K562 (cell line): ENCODE measurements at regions not wholly inside any gene's neighbourhood (a gene's known extent, or its start where the extent isn't known, plus 50 kb on each side); places are given as distances from the start of the nearest gene placed in this dataset.

Source experiments
- CHD7 ChIP-seq: fragments of 200-600 bp; sonication (generic); IDR thresholded peaks from one replicate; pipeline ENCODE4 v1.6.1; 2012; ENCODE audit warnings: mild to moderate bottlenecking, low read depth, low read length, inconsistent platforms
- RFX1 ChIP-seq: fragments of 450-650 bp; IDR thresholded peaks from 2 replicates; pipeline ENCODE4 v1.6.1; 2016; ENCODE audit warnings: mild to moderate bottlenecking, moderate library complexity
- TAF1 ChIP-seq: IDR thresholded peaks from 2 replicates; pipeline ENCODE4 v1.6.1; 2011; ENCODE audit warnings: mild to moderate bottlenecking, low read length, moderate library complexity; ENCODE audit not compliant: insufficient read depth, control insufficient read depth, severe bottlenecking; ENCODE audit errors: extremely low read depth
- ZNF146 ChIP-seq: IDR thresholded peaks from one replicate; pipeline ENCODE4 v1.6.1; 2018; ENCODE audit warnings: missing compliant biosample characterization; ENCODE audit not compliant: unreplicated experiment
- ZNF239 ChIP-seq: fragments of 250-450 bp; sonication (Bioruptor Pico); IDR thresholded peaks from 2 replicates; pipeline ENCODE4 v1.4.0; 2020; ENCODE audit warnings: mild to moderate bottlenecking
- ZNF589 ChIP-seq: fragments of 200-800 bp; sonication (Bioruptor generic); IDR thresholded peaks from 2 replicates; pipeline ENCODE4 v1.6.1; 2016; ENCODE audit warnings: low read depth, missing genetic modification characterization, missing compliant biosample characterization

- TF ChIP-seq TAF1, result no peak
- no peak for TF ChIP-seq RFX1
- no peak for TF ChIP-seq ZNF589 (CRISPR knock-in tag)
- no peak for TF ChIP-seq CHD7
- no peak for TF ChIP-seq ZNF146
- no peak for TF ChIP-seq ZNF239 (CRISPR knock-in tag)
- TF ChIP-seq, all 486 proteins: peak for 0
Observed at GRCh38 chr2:217680381-217680780, 322.4 kb downstream of the TNS1 start (continued).
